NCI-H460 (cell line): ENCODE measurements at regions not wholly inside any gene's neighbourhood (a gene's known extent, or its start where the extent isn't known, plus 50 kb on each side); places are given as distances from the start of the nearest gene placed in this dataset.

ENCODE experiments used
- DNase-seq: peaks from one replicate; pipeline ENCODE4 v3.0.0-alpha.2; 2016; ENCODE audit warnings: low read depth; ENCODE audit errors: extremely low read depth

DNA sequence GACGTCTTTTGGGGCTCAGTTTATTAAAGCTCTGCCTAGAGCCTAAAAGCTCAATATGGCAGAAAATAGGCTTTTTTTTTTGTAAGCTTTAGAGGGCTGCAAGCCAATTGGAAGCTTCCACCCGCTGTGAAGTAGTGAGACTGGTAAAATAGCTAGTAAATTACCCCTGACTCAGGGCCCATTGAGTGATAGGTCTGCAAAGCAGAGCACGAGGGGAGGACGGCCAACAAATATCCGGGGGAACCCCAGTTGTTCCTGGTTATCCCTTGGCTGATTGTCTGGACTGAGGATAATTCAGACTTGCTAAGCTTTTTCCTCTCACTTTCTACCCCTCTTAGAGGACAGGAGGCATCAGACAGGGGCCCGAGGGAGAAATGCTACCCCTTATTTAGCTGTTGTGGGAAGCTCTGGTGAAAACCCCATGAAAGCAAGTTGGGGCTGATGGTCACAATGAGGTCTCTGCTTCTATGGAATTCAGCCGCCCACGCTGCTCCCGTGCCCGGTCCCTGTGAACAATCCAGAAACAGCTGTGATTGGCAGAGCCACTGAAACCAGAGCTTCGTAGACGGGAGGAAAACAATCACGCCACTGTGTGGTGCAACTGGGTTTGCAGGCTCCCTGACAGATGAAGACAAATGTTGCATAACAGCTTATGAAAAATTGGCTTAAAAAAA, 141.9 kb upstream of the LGALSL start:
- DNase-seq, result peak; percentile 24

DNA sequence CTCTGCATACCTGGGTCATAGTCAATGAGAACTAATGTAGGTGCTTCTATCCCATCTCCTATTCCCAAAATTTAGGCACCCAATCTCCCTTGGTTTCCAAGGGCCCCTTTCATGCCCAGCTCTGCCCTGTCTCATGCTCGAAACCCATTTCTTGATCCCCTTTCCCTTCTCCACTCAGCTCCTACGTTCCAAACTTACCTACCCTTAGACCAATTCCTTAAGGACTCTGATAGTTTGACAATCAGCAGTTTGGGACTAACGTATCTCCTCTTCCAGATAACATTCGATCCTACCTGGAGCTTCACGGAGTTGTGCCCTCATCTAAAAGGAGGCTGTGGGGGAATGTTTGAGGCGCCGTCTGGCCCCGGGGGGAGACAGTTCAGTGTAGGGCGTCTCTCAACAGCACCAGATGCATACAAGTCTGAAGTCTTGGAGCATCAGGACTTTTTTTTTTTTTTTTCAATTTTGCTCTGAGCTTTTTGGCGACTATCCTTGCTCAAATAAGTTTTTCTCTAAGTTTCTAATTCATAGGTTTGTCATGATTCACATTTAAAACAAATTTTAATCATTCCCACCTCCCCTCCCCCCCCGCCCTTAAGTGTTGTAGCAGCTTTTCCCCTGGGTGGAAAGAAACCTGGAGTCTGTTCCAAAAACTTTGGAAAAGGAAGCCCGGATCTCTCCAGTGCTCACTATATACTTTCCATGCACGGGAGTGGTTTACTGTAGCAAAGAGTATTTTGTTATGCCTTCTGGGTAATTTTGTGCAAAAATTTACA, 141.2 kb upstream of the LGALSL start:
- no peak for DNase-seq

DNA sequence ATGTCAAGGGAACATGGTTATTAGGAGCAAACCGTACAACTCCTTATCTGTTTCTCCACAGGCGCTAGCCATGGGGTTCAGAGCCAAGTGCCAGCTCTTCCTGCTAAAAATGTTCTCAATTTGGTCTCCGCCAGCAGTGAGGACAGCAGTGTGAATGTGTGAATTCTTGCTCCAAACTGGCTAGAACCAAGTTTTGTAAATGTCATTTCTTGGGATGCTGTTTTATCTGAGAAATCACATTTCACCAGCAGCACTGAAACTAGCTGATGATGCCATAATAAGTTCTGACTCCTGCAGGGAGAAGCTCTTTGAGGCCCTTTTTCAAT, 140.6 kb upstream of the LGALSL start:
- no peak for DNase-seq

DNA sequence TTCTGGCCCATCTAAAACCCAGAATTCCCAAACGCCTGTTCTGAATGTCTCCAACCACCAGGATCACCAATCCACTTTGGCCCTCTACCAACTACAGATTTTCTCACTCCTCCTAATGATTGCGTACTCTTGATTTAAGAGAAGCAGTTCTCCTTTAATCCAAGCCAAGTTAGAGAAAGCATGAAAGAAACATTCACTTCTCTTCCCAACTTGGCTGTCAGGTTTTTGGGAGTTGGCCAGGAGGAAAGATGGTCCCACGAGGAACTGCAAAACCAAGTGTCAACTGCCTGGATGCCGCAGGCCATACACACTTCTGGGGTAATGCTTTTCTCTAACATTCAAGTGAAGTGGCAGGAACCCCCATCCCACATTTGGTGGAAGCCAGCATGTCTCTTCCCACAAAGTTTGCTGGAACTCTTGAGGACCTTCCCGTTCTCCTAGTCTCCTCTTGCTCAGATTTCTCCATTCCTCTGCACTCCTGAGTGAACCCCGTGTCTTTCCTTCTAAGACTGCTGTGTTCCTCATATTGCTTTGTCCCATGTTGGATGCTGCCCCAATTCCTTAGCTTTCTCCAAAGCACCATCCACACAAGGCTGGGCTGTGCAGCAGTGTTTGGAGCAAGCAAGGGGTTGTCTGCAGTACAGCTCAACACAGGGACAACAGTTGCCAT, 138.5 kb upstream of the LGALSL start:
- no peak for DNase-seq

DNA sequence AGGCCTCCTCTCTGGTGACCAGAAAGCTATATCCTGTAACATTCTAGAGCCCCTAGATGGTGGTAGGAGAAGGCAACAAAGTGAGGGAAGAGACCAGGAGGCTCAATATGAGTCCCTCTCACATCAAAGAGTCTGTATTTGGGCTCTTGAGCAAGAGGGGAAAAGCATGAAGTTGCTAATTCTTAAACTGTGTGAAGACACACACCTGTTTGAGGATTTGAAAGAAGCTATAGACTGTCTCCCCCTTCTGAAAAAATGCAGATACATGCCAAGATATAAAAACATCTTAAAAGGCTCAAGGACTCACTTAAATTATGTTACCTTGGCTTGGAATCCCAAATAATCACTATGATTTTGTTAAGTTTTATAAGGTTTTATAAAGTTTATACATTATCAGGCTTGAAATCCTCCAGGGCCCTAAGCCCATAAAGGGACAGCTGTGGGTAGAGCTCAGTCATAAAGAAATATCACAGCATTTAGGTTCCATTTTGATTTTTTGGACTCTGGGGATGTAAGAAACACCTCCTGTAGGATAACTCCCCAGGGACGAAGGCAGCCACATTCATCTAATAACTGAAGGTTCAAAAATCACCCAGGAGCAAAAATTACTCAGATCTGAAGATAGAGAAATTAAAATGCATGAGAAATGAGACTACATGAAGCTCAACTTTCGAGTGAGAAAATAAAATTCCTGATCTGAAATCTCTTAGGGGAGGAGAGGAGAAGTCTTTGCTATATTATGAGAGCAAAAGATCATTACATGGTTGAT, 136.1 kb upstream of the LGALSL start:
- DNase-seq, result no peak

DNA sequence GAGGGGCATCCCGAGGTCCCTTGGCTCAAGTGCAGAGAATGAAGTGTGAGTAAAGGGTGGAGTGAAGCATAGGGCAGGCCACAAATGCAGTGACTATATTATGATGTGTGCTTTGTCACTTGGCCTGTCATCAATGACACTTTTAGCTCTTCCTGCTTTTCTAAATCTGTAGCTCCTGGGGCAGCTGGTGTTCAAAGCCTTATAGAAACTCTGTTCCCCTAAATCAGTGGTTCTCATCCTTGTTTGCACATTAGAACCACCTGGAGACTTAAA, 135.6 kb upstream of the LGALSL start:
- DNase-seq, result no peak

DNA sequence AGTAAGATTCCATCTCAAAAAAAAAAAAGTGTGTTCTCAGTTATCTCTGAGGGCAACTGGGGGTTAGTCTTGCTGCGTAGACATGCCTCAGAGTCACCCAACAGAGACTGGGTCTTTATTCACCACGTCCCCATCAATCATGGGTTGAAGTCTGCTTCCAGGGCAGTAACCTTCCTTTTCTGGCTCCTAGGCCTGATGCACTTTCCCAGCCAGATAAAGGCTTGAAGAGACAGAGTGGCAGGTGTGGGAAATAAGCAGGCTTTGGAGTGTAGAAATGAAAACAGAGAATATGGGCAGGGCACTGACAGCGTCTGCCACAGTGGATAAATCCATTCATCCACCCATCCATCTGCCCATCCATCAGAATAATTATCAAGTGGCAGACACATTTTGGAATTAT, 134.1 kb upstream of the LGALSL start:
- DNase-seq, result no peak

DNA sequence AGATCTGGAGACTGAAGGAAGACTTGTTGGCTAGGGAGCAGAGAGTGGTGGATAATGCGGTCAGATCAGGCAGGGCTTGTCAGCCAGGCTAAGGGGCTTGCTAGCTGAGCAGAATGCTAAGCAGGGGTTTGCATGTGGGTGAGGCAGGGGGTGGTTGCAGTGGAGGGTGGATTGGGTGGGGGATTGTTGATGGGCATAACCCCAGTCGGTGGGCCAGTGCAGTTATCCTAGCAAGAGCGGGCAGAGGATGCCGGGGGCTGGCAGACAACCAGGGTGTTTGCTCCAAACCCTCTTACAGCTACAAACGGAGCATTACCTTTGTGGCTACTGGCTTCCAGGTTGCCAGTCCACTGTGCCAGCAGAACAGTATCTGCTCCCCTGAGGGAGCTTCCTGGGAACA, 131.5 kb upstream of the LGALSL start:
- DNase-seq, result no peak

DNA sequence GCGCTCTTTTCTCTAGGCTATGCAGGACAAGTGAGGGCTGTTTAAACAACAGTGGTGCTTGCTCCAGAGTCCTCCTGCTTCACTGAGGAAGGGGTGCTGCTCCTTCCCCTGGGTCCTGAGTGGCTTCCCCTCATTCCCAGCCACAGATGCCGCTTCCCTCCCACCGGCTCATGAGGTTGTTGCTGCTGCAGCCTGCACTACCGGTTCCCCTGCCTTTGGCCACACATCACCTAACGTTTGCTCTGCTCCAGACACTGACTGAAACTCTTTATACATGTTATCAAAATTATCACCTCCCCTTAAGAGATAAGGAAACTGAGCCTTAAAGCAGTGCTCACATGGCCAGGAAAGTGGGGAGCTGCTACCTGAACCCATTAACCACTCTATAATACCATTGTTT, 130.8 kb upstream of the LGALSL start:
- DNase-seq, result no peak

DNA sequence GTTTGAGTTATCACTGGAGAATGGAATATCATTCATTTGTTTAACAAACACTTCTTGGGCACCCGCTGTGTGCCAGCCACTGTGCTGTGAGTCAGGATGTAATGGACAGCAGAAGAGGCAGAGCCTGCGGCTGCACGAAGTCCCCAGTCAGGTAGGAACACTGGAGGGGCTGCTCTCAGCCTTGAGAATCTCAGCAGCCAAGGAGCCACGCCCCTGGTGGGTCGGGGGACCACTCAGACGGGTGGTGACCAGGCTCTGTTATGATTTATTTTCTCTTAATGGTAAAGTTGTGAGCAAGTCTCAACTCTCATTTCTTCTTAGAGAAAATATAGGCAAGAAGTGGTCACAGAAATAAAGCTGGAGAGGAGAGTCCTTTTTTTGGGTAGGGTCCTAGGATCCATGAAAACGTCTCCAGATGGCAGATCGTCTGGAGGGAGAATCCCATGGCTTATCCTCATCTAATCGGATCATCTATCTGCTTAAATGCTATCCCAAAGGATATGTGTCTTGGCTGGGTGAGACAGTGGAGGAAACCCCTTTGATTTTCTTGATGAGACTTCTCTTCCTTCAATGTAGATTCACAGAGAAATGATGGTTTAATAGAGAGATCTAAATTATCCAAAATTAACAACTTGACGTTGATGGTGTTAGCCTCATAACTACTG, 129.1 kb upstream of the LGALSL start:
- DNase-seq, result no peak

DNA sequence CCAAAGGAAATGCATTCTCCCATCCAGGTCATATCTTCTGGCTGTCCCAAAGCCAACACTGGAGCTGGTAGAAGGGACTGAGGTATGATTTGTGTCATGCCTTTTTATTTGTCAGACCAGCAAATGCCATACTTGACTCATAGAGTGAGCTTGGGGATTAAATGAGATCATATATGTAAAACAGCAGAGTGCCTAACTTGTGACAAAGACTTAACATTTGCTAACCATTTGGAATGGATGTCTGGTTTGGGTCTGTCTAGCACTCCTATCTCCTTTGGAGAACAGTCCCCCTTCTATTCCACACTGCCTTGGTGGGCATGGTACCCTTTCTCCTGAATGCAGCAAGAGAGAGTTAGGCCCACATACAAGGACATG, 128.5 kb upstream of the LGALSL start:
- no peak for DNase-seq

DNA sequence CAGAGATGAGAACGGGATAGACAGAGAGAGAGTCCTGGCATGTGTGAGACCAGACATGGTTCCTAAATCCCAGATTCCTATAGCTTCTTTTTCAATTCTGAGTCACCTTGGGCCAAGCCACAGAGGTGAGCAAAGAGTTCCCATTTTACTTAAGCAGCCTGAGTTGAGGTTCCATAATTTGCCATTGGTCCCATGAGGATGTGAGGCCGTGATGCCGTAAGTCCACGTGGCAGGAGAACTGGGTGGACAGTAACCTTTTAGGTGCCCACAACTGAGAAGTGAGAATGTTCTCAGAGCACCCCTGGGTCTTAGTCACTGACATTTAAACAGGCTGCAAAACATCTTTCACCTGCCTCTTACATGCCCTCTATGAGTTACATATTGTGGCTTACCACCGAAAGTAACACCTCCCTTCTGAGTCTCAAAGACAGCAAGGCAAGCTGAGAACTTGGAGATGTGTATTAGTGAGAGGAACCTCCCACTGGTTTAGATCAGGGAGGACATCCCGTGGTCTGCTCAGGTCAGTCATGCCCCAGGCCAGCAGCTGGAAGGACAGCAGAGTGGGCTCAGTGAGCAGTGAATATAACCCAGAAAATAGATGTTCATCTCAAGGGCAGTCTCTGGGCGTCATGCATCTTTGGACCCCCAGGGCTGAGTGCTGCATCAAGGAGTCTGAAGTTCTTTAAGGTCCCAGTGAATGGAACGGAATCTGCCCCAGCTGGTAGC, 127.9 kb upstream of the LGALSL start:
- no peak for DNase-seq

DNA sequence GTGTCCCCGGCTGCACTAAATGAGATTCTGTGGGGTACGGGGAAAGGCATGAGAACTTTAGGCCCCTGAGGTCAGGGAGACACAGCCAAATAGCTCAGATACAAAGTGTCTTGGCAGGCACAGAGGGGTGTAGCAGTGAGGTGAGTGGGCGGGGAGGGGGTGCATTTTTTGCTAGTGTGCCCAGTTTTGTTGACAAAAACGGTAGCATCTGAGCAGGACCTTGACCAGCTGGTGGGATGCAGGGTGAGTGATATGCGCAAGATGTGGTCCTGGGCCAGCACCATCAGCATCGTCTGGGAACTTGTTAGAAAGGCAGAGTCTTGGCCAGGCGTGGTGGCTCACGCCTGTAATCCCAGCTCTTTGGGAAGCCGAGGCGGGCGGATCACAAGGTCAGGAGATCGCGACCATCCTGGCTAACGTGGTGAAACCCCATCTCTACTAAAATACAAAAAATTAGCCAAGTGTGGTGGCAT, 127.3 kb upstream of the LGALSL start:
- DNase-seq, result no peak

DNA sequence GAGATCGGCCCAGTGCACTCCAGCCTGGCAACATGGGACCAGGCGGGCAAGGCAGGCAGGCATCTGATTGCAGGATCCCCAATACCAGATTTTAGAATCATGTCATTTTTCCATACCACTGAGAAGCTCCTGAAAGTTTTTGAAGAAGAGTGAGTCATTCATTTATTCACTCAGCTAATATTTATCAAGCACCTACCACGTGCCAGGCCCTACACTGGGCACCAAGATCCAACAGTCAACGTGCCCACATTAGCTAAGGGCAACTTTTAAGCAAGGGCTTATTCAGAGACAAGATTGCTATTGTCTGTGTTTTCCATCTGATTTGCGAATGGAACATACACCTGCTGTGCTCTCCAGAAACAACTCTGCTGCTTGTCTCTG, 126.8 kb upstream of the LGALSL start:
- DNase-seq, result no peak

DNA sequence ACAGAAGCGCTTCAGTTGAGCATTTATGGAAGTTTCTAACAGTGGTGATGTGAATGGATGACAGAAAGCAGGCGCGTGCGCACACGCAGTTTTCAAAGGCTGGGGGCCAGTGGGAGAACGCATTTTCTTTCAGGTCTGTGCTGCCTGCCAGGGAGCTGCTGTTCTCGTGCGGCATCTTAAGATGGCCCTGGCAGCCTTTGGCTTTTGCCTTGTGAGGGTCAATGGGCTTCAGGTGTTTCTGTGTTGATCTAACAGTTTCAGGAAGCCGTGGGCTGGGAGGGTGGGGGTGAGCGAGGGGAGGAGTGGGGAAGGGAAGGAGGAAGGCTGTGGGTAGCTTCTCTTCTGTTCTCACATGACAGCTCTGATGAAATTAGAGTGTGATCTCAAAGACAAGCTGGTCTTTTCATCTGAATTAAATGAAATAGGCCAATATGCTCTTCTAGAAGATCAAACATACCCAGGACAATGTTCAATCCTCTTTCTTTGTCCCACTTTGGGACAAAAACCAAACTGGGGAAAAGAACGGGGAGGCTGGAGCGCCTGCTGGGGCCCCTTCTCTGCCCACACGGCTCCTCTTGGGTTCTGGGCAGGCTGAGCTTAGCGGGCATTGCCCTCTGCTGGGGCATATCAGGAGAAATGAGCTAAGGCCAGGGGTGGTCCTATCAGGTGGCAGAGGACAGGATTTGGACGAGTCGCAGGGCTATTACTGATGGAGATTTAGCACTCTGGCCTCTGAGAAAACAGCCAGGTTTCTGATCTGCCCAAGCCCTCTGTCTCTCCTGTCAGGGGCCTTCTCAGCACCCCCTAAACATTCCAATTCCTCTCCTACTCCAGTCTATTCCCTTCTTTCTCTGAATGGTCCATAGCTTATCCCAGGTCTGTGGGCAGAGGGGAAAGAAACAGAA, 126.2 kb upstream of the LGALSL start:
- no peak for DNase-seq

DNA sequence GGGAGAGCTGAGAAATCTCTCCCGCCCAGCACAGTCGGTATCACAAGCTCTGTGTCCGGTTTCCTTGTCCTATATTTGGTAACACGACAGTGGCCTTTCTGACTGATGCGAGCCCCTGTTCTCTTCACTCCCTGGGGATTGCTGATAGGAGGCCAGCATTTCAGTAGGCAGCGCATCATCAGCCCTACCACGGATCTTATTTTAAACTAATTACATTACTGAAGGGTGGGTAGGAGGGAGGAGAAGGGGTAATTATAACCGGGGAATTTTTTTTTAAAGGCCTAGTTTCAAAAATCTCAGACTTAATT, 125.6 kb upstream of the LGALSL start:
- no peak for DNase-seq

DNA sequence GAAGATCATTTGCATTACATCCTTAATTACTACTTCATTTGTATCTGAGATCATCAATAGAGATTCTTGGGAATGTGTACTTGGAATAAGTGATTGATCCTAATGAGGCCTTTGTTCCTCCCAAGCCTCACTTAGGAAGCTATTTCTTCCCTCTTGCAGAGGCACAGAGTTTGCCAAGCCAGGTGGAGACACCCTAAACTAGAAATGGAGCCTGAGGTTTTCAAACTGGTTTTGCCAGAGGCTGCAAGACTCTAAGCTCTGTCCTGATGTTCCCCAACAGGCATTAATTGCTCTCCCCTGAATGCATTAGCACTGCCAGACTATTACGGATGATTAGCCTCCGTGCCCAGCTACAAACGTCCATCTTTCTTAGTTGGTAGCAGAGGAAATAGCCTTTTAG, 125.2 kb upstream of the LGALSL start:
- DNase-seq, result no peak

DNA sequence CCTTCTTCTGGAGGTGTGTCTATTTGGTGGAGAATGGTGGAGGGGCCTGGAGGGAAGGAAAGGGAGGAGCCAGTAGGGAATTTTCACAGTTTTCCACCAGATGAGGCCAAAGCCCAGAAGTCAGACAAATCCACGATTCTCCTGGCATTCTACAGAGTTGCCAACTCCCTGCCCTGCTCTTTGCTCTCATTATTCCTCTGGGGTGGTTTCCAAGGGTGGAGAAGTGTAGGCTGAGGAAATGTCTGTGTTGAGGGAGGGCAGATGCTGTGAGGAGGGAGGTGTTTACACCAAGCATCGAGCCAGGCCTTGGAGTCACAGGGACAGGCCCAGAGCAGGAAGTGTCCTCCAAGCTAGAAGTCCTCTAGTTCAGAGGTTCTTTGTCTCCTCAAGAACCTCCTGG, 124.1 kb upstream of the LGALSL start:
- no peak for DNase-seq

DNA sequence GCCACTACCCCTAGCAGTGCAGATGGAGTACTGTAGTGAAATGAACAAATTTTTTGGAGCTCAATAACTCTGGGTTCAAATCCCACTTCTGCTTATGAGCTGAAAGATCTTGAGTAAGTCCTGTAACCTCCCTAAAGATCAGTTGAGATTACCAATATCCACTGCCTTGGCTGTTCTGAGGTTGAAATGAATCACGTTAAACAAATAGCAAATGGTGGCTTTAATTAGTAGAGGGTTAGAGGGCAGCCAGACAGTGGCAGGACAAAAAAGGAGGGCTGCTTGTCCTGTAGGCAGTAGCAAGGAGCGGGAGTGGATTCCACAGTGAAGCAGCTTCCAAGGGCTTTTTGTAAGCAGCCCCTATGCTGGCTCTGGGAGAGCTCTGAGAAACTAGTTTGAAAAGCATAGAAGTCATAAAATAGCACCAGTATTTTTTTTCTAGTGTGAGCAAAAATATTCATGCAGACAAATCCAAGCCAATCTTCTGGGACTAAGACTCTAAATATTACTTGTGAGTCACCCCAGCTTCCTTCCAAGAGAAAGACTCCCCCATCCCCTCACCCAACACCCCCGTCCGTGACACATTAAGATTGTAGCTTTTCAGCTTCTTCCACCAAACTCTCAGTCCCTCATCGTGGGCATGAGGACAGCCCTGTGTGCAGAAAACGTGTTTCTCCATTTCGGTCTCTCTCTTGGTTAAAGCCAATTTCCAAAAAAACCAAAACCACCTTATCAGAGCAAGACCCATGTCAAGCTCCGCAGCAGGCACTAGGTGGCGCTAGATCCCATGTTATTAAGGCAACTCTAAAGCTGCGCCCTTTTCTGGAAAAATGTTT, 123.5 kb upstream of the LGALSL start:
- peak; percentile 74 for DNase-seq
